Right lobe of liver (tissue), 4 donors: ENCODE measurements at regions not wholly inside any gene's neighbourhood (a gene's known extent, or its start where the extent isn't known, plus 50 kb on each side); places are given as distances from the start of the nearest gene placed in this dataset.

ENCODE experiments used
- POLR2A ChIP-seq: fragments of 450-650 bp; IDR thresholded peaks from one replicate; pipeline ENCODE4 v1.6.1; 2017; ENCODE audit warnings: antibody characterized with exemption, mild to moderate bottlenecking
- TF ChIP-seq, protein P1 (sequence below), 4 donors: fragments of 200-600 bp in 3 of 4; fragments of 450-650 bp in 1 of 4; IDR thresholded peaks; one replicate each; pipeline versions ENCODE4 v1.5.1 to v1.8.0; 2016 to 2022; ENCODE audit warnings: antibody characterized with exemption in 4 of 4, mild to moderate bottlenecking in 2 of 4
- donor health status: DM: no; HTN: no; CAD: no.
- donor health status: DM: no; HTN: no; CAD: no.
- donor health status: DM: no; HTN: yes; CAD: no.

DNA sequence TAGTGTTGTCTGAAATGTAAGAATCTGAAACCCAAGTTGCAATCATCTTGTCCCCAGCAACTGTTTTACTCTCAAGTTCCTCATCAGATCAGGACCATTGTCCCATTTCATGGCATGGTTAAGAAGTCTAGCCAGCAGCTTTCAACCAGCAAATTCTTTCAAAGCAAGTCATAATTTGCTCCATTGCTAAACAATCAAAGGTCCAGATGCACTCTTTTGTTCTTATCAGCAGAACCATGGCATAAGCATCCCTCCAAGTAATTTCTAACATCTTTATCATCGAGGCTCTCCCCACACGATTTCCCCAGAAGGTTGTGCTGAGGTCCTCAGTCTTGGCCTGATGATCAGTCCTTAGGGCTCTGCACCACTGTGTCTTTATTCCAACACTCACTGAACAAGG lies 67.5 kb upstream of the APCDD1 start:
- TF ChIP-seq, protein P1, sequence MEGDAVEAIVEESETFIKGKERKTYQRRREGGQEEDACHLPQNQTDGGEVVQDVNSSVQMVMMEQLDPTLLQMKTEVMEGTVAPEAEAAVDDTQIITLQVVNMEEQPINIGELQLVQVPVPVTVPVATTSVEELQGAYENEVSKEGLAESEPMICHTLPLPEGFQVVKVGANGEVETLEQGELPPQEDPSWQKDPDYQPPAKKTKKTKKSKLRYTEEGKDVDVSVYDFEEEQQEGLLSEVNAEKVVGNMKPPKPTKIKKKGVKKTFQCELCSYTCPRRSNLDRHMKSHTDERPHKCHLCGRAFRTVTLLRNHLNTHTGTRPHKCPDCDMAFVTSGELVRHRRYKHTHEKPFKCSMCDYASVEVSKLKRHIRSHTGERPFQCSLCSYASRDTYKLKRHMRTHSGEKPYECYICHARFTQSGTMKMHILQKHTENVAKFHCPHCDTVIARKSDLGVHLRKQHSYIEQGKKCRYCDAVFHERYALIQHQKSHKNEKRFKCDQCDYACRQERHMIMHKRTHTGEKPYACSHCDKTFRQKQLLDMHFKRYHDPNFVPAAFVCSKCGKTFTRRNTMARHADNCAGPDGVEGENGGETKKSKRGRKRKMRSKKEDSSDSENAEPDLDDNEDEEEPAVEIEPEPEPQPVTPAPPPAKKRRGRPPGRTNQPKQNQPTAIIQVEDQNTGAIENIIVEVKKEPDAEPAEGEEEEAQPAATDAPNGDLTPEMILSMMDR (IDR thresholded peaks at IDR 0.05) = no peak
- no peak for TF ChIP-seq POLR2A
